Esophagus (tissue), 2 donors: ENCODE measurements at regions not wholly inside any gene's neighbourhood (a gene's known extent, or its start where the extent isn't known, plus 50 kb on each side); places are given as distances from the start of the nearest gene placed in this dataset.
"Not testable (repeated sequence)": the region's sequence is repeated elsewhere in the genome, so short reads cannot be mapped to it uniquely, and the experiment has no call there.

Source experiments
- H3K27ac ChIP-seq, 2 donors: one replicate each; pipeline ENCODE4 v1.5.1; 2013; ENCODE audit warnings: low read depth in 2 of 2, mild to moderate bottlenecking in 2 of 2, inconsistent platforms in 1 of 2, low read length in 1 of 2, moderate library complexity in 1 of 2
- H3K27me3 ChIP-seq, 2 donors: one replicate each; pipeline ENCODE4 v1.6.1; 2013; ENCODE audit warnings: low read length in 2 of 2, control low read depth in 1 of 2, mild to moderate bottlenecking in 1 of 2; ENCODE audit not compliant: insufficient read depth in 2 of 2, control insufficient read depth in 1 of 2
- H3K36me3 ChIP-seq, 2 donors: one replicate each; pipeline ENCODE4 v1.6.1; 2013; ENCODE audit warnings: low read length in 1 of 2; ENCODE audit not compliant: control insufficient read depth in 2 of 2, insufficient read depth in 2 of 2
- H3K4me1 ChIP-seq, 2 donors: one replicate each; pipeline ENCODE4 v1.6.1; 2013; ENCODE audit warnings: low read length in 1 of 2; ENCODE audit not compliant: control insufficient read depth in 2 of 2, insufficient read depth in 2 of 2
- H3K4me3 ChIP-seq, 2 donors: one replicate each; pipeline ENCODE4 v1.5.1; 2013; ENCODE audit warnings: low read length in 2 of 2, mild to moderate bottlenecking in 2 of 2, low read depth in 1 of 2, moderate library complexity in 1 of 2
- H3K9me3 ChIP-seq, 2 donors: one replicate each; pipeline ENCODE4 v1.6.1; 2013; ENCODE audit warnings: mild to moderate bottlenecking in 2 of 2, low read depth in 1 of 2, low read length in 1 of 2, moderate library complexity in 1 of 2; ENCODE audit not compliant: control insufficient read depth in 2 of 2, insufficient read depth in 1 of 2
- WGBS, 2 donors: extraction: QIAGEN DNeasy Blood & Tissue Kit; methylation state at CpG; one replicate each; pipeline ENCODE4 v1.1.7; 2013; 5-methylcytosine and 5-hydroxymethylcytosine counted together
- donor health status: healthy with polysubstance abuse.
- donor health status: Bipolar disorder and iron deficiency.

DNA sequence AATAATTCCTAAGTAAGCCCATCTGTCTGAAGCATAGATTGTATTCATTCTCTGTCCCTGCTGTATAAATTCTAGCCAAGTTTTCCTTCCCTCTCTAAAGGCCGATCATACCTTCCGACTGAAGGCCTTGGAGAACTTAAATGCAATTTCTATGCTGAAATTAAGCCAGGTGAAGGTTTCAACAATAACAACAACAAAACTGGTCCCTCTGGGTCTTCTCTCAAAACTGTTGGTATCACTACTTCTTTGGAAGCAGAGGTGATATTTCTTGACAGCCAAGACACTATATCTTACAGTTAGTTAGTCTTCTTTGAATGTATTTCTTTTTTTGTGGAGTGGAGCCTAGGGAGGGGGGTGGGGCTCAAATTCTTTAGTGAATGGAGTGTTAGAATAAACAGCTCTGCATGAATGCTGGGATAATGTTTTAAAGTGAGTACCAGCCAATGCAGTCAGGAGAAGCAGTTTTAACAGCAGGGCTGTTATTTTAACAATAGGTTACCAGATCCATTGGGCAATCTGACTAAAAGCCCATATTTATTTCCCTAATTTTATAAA, 508.9 kb downstream of the EBF1 start:
- no peaks in the 10 kb centered on the region for H3K9me3 ChIP-seq
- WGBS, 2 donors, result 84 to 89% methylated on average over 2 of the region's 2 CpGs
- H3K27me3 ChIP-seq, result no peaks in the 10 kb centered on the region
- H3K4me3 ChIP-seq, result no peak overlapping the region
- H3K27ac ChIP-seq, result no peak overlapping the region
- H3K4me1 ChIP-seq, result no peaks in the 10 kb centered on the region
- H3K36me3 ChIP-seq, result no peaks in the 10 kb centered on the region

DNA sequence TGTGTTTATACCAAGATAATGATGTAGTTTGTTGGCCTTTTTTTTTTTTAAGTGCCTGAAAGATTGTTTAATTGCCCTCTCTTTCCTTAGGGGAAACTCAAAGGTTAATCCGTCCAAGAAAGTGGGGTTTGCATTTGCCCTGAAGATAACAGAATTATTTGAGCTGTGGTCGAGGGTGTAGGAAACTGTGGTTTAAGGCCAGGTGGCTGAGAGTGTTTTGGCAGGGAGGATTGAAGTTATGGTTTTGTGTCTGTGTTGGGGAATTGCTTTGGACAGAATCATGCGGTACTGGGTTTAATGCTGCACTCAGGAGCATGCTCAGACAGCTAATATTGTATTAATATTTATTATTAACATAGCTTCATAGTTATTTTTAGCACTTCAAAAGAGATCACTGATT, 509.8 kb downstream of the EBF1 start:
- no peaks in the 10 kb centered on the region for H3K9me3 ChIP-seq
- no peak overlapping the region for H3K4me3 ChIP-seq
- WGBS, 2 donors, result 37% methylated on average over 3 of the region's 3 CpGs
- no peaks in the 10 kb centered on the region for H3K4me1 ChIP-seq
- H3K36me3 ChIP-seq, result no peaks in the 10 kb centered on the region
- no peak overlapping the region for H3K27ac ChIP-seq
- no peaks in the 10 kb centered on the region for H3K27me3 ChIP-seq

DNA sequence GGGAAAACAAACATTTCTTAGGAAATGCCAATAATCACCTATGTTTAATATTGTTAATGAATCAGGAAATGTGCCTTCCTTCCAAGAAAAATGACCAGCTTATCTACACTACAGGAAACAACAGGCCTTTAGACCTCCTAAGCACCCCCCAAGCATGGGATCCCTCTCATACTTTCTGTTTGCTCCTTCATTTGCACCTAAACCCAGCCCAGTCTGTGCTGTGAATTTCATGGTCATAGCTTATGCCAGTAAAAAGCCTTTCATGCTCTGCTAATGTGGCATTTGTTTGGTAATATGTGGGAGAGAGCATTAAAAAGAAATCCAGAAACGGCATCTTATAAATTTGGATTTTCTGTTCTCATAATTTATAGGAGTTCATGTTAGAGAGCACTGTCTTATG, 511.1 kb downstream of the EBF1 start:
- H3K4me1 ChIP-seq, result no peaks in the 10 kb centered on the region
- H3K27me3 ChIP-seq, result no peaks in the 10 kb centered on the region
- no peaks in the 10 kb centered on the region for H3K9me3 ChIP-seq
- no peak overlapping the region for H3K27ac ChIP-seq
- no peak overlapping the region for H3K4me3 ChIP-seq
- WGBS, 2 donors, result 81 to 82% methylated on average over 1 of the region's 1 CpG
- H3K36me3 ChIP-seq, result no peaks in the 10 kb centered on the region

DNA sequence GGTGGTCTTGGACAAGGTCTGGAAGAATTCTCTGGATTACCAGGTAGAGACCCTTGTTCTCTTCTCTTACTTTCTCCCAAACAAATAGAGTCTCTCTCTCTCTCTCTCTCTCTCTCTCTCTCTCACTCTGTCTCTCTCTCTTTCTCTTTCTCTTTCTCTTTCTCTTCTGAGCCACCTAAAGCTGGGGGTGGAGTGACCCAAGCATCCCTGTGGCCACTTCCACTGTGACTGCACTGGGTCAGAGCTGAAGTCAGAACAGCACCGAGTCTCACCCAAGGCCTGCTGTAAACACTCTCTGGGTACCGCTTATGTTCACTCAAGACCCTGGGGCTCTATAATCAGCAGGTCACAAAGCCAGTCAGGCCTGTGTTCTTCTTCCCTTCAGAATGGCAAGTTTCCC, 513.7 kb downstream of the EBF1 start:
- WGBS, 2 donors, result 95 to 100% methylated on average over 2 of the region's 2 CpGs
- Histone ChIP-seq H3K9me3 (no peaks in the 10 kb centered on the region), H3K36me3 (no peaks in the 10 kb centered on the region), H3K4me1 (no peaks in the 10 kb centered on the region), H3K27me3 (no peaks in the 10 kb centered on the region), H3K27ac (no peak overlapping the region), H3K4me3 (no peak overlapping the region)

DNA sequence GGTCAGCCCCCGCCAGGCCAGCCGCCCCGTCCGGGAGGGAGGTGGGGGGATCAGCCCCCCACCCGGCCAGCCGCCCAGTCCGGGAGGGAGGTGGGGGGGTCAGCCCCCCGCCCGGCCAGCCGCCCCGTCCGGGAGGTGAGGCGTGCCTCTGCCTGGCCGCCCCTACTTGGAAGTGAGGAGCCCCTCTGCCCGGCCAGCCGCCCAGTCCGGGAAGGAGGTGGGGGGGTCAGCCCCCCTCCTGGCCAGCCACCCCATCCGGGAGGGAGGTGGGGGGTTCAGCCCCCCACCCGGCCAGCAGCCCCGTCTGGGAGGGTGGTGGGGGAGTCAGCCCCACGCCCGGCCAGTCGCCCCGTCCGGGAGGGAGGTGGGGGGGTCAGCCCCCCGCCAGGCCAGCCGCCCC, 517.0 kb downstream of the EBF1 start:
- not testable (repeated sequence) for H3K4me3 ChIP-seq, H3K9me3 ChIP-seq, H3K27ac ChIP-seq, H3K36me3 ChIP-seq, H3K27me3 ChIP-seq, H3K4me1 ChIP-seq
- 94 to 96% methylated on average over 17 to 27 of the region's 27 CpGs for WGBS, 2 donors

DNA sequence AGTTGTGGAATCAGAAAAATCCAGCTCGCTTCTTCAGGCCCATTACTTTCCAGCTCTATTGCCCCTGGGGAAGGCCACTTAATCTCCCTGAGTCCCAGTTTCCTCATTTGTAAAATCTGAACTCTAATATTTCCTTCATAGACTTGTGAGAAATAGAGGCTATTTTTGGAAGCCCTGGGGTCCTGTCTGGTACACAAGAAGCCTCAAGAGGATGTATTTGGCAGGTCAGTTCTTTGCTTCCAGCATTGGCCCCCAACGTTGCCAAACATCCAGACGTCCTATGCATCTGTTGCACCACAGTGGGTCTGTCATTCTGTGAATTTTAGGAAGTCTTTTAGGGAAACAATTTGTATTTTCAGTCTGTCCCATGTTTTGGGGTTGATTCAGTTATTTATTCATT, 525.9 kb downstream of the EBF1 start:
- 65 to 70% methylated on average over 3 of the region's 3 CpGs for WGBS, 2 donors
- Histone ChIP-seq H3K36me3 (no peaks in the 10 kb centered on the region), H3K4me3 (no peak overlapping the region)

DNA sequence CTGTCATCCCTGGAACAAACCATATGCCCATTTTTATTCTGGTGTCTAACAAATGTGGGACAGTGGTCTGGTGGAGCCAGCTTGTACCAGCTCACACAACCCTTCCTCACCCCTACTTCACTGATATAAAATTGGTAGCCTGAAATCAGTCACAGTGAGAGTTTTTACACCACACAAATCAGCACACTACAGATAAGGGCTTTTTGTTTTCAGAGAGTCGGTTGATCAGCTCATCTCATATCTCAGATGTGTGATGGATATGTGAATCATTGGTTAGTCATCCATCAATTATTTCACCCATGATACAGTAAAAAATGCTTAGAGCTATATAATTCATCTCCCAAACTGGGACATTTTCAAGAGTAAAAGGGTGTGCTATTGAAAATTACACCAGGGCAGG, 529.2 kb downstream of the EBF1 start:
- 70 to 80% methylated on average over 1 of the region's 1 CpG for WGBS, 2 donors
- H3K4me3 ChIP-seq, result no peak overlapping the region

More for the DNA sequence above, 525.9 kb downstream of the EBF1 start:
- Histone ChIP-seq H3K27me3 (no peaks in the 10 kb centered on the region), H3K27ac (no peak overlapping the region), H3K4me1 (no peaks in the 10 kb centered on the region), H3K9me3 (no peaks in the 10 kb centered on the region)

DNA sequence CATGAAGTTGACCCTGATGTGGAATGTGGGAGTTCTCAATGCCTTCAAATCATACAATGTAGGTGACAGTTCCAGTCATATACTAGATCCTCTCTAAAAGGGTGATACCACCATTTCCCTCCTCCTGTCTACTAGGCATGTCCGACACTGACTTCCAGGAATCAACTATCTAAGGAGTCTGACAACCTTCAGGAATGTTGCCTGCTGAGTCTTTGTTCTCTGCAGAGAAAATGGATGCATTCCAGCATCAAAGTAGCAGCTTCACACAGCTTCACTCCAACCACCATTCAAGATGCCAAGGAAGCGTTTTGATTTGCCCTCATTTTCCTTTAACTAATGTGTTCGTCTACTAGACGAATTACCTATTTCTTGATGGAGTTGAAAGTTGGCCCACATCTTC, 530.2 kb downstream of the EBF1 start:
- Histone ChIP-seq H3K36me3 (no peaks in the 10 kb centered on the region), H3K27me3 (no peaks in the 10 kb centered on the region), H3K9me3 (no peaks in the 10 kb centered on the region), H3K4me1 (no peaks in the 10 kb centered on the region), H3K27ac (no peak overlapping the region), H3K4me3 (no peak overlapping the region)
- 76 to 80% methylated on average over 4 of the region's 4 CpGs for WGBS, 2 donors

More for the DNA sequence above, 529.2 kb downstream of the EBF1 start:
- Histone ChIP-seq H3K9me3 (no peaks in the 10 kb centered on the region), H3K27me3 (no peaks in the 10 kb centered on the region), H3K36me3 (no peaks in the 10 kb centered on the region), H3K27ac (no peak overlapping the region), H3K4me1 (no peaks in the 10 kb centered on the region)

DNA sequence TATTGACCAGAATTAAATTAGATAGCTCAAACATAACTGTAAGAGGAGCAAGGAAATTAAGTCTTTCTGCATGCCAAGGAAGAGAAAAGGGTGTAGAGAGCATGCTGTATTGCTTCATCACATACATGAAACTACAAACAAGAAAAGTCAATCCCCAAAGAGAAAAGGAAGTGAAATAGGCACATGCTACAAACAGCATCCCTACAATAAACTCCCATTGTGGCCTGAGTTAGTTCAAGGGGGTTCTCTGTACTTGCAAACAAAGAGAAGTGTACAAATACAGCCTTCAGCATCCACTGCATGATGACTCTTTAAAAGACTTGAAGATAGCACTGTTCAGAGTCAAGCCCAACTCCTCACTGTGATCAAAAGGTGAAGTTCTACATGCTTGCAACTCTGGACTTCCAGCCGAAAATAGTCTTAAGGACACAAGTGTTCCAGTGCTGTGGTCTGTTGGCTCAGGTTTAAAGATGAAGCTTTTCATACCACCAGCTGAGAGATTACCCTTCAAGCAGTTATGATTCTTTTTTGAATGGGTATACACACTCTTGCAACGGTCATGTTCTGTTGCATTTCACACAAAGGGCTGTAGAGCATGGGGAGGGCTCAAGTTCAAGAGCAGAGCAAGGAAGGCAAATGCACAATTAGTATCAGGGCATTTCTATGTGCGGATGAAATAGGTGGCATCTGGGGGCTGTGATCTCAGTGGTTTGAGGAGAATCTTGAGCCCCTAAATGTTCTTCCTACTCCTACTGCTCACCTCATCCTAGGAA, 534.5 kb downstream of the EBF1 start:
- Histone ChIP-seq H3K9me3 (peaks cover 0 to 2% of the 10 kb centered on the region in 2 donors), H3K4me1 (no peaks in the 10 kb centered on the region), H3K4me3 (no peak overlapping the region), H3K36me3 (no peaks in the 10 kb centered on the region), H3K27ac (no peak overlapping the region), H3K27me3 (no peaks in the 10 kb centered on the region)
- 73 to 83% methylated on average over 3 of the region's 3 CpGs for WGBS, 2 donors

DNA sequence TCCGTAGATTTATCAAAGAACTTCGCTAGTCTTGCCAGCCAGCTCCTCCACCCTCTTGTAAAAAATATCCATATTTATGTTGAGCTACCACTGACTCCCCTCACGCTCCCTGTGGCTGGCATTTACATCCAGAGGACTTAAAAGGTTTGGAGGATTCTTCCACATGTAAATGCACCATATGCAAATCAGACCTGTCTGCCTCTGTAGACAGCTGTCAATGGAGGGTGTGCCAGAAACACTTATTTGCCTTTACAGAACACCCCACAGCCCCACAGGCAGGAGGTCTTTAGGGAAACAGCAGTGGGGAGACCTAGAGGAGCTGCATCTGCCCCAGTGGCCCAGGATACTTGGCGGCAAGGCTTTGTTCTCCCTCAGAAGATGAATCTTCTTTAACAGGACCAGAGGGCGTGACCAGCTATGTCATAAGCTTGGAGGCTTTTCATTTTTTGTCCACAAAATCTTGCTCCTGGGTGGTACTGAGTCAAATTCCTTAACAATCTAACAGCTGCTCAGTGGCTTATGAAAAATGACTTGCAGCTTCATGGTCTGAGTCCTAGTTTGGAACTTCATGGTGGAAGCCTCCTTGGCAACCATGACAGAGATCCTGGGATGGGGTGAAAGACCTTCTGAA, 535.8 kb downstream of the EBF1 start:
- Histone ChIP-seq H3K36me3 (no peaks in the 10 kb centered on the region), H3K9me3 (peaks cover 0 to 2% of the 10 kb centered on the region in 2 donors), H3K27ac (no peak overlapping the region), H3K4me3 (no peak overlapping the region), H3K27me3 (no peaks in the 10 kb centered on the region), H3K4me1 (no peaks in the 10 kb centered on the region)
- WGBS, 2 donors, result 85 to 89% methylated on average over 5 of the region's 5 CpGs
